RWPE2 (cell line): ENCODE measurements at regions not wholly inside any gene's neighbourhood (a gene's known extent, or its start where the extent isn't known, plus 50 kb on each side); places are given as distances from the start of the nearest gene placed in this dataset.

Source experiments
- ATAC-seq: fragments of 200-7000 bp; cut with Tn5 transposase; 3 replicates; pipeline ENCODE4 v1.9.1; 2021; ENCODE audit warnings: low read depth
- DNase-seq: peaks from one replicate; pipeline ENCODE4 v3.0.0-alpha.2; 2020; ENCODE audit warnings: low spot score
- H3K27ac ChIP-seq: fragments of 450-650 bp; 2 replicates; pipeline ENCODE4 v1.5.1; 2017; ENCODE audit warnings: mild to moderate bottlenecking; ENCODE audit not compliant: poor library complexity, severe bottlenecking
- H3K27me3 ChIP-seq: fragments of 250-450 bp; sonication (Bioruptor Pico); 2 replicates; pipeline ENCODE4 v1.5.1; 2021; ENCODE audit warnings: mild to moderate bottlenecking, moderate library complexity; ENCODE audit not compliant: insufficient read depth, poor library complexity, severe bottlenecking
- H3K36me3 ChIP-seq: fragments of 250-450 bp; sonication (Bioruptor Pico); 2 replicates; pipeline ENCODE4 v1.5.1; 2020; ENCODE audit warnings: low read depth, mild to moderate bottlenecking, moderate library complexity
- H3K4me1 ChIP-seq: fragments of 250-450 bp; sonication (Bioruptor Pico); 2 replicates; pipeline ENCODE4 v1.5.1; 2021; ENCODE audit warnings: mild to moderate bottlenecking, moderate library complexity; ENCODE audit not compliant: insufficient read depth, poor library complexity, severe bottlenecking
- H3K4me3 ChIP-seq: fragments of 250-450 bp; sonication (Bioruptor Pico); 2 replicates; pipeline ENCODE4 v1.5.1; 2021; ENCODE audit warnings: mild to moderate bottlenecking, moderate library complexity; ENCODE audit not compliant: severe bottlenecking
- H3K9me3 ChIP-seq: fragments of 250-450 bp; sonication (Bioruptor Pico); 2 replicates; pipeline ENCODE4 v1.5.1; 2021; ENCODE audit warnings: mild to moderate bottlenecking, moderate library complexity; ENCODE audit not compliant: severe bottlenecking
- CTCF ChIP-seq: fragments of 450-650 bp; IDR thresholded peaks from one replicate; pipeline ENCODE4 v1.5.1; 2017; ENCODE audit warnings: mild to moderate bottlenecking, moderate library complexity; ENCODE audit not compliant: poor library complexity, severe bottlenecking

GRCh38 chr12:114931025-114931424 lies 247.1 kb upstream of the TBX3 start:
- no peak for DNase-seq
- Histone ChIP-seq H3K27ac (no peak overlapping the region), H3K4me3 (no peak overlapping the region), H3K27me3 (no peaks in the 10 kb centered on the region), H3K36me3 (no peaks in the 10 kb centered on the region), H3K9me3 (no peaks in the 10 kb centered on the region), H3K4me1 (peaks cover 22% of the 10 kb centered on the region)
- no peak for TF ChIP-seq CTCF
- no peak for ATAC-seq

- no peak overlapping the region for H3K4me3 ChIP-seq
- no peaks in the 10 kb centered on the region for H3K27me3 ChIP-seq
- no peaks in the 10 kb centered on the region for H3K4me1 ChIP-seq
- no peaks in the 10 kb centered on the region for H3K9me3 ChIP-seq
- no peaks in the 10 kb centered on the region for H3K36me3 ChIP-seq
- no peak for ATAC-seq
- TF ChIP-seq CTCF, result no peak
- no peak overlapping the region for H3K27ac ChIP-seq
- no peak for DNase-seq
Measured at GRCh38 chr12:114926341-114926740, 242.4 kb upstream of the TBX3 start.

- Histone ChIP-seq H3K4me1 (peaks cover 12% of the 10 kb centered on the region), H3K4me3 (no peak overlapping the region), H3K9me3 (no peaks in the 10 kb centered on the region), H3K27me3 (no peaks in the 10 kb centered on the region), H3K27ac (no peak overlapping the region), H3K36me3 (no peaks in the 10 kb centered on the region)
- TF ChIP-seq CTCF, result no peak
- DNase-seq (no peak), ATAC-seq (no peak)
Measured at GRCh38 chr12:114924946-114925475, 241.0 kb upstream of the TBX3 start.

GRCh38 chr12:114921781-114922180 lies 237.8 kb upstream of the TBX3 start:
- DNase-seq (no peak), ATAC-seq (no peak)
- Histone ChIP-seq H3K27me3 (no peaks in the 10 kb centered on the region), H3K9me3 (no peaks in the 10 kb centered on the region), H3K4me3 (no peak overlapping the region), H3K36me3 (no peaks in the 10 kb centered on the region), H3K27ac (peak overlapping the region; percentile 50), H3K4me1 (peaks cover 20% of the 10 kb centered on the region)
- no peak for TF ChIP-seq CTCF

GRCh38 chr12:114920771-114921554 lies 237.0 kb upstream of the TBX3 start:
- no peak for TF ChIP-seq CTCF
- no peaks in the 10 kb centered on the region for H3K9me3 ChIP-seq
- H3K27me3 ChIP-seq, result no peaks in the 10 kb centered on the region
- H3K4me1 ChIP-seq, result peaks cover 24% of the 10 kb centered on the region
- ATAC-seq (peak; percentile 52), DNase-seq (no peak)
- H3K27ac ChIP-seq, result peak overlapping the region; percentile 50
- no peak overlapping the region for H3K4me3 ChIP-seq
- no peaks in the 10 kb centered on the region for H3K36me3 ChIP-seq
